ENCODE measurements at regions not wholly inside any gene's neighbourhood (a gene's known extent, or its start where the extent isn't known, plus 50 kb on each side); places are given as distances from the start of the nearest gene placed in this dataset.

- H3K36me3 ChIP-seq (ENCODE audit: control insufficient read depth, insufficient read depth, low read length), result no peaks in the 10 kb centered on the region
- WGBS (ENCODE audit: insufficient coverage, insufficient read length), result no CpG with 5 or more reads among the region's 3 CpGs
- DNase-seq (ENCODE audit: low read depth, low spot score), result no peak
Measured at GRCh38 chr12:24054416-24054815, 104.9 kb upstream of the SOX5 start.

GRCh38 chr12:24049728-24050127 lies 100.3 kb upstream of the SOX5 start:
- H3K4me1 ChIP-seq (ENCODE audit: control insufficient read depth, insufficient read depth, low read length), result no peaks in the 10 kb centered on the region
- no peak overlapping the region for H3K27ac ChIP-seq (ENCODE audit: low read length)
- H3K4me3 ChIP-seq (ENCODE audit: low read length), result no peak overlapping the region
- no peak for DNase-seq (ENCODE audit: low read depth, low spot score)
- H3K9me3 ChIP-seq (ENCODE audit: control insufficient read depth, insufficient read depth, low read length), result no peaks in the 10 kb centered on the region
- H3K27me3 ChIP-seq (ENCODE audit: control insufficient read depth, insufficient read depth, low read length), result no peaks in the 10 kb centered on the region
- H3K36me3 ChIP-seq (ENCODE audit: control insufficient read depth, insufficient read depth, low read length), result no peaks in the 10 kb centered on the region
- WGBS (ENCODE audit: insufficient coverage, insufficient read length), result no CpG with 5 or more reads among the region's 3 CpGs

More at GRCh38 chr12:24054416-24054815, 104.9 kb upstream of the SOX5 start:
- Histone ChIP-seq H3K4me1 (ENCODE audit: control insufficient read depth, insufficient read depth, low read length) (no peaks in the 10 kb centered on the region), H3K27me3 (ENCODE audit: control insufficient read depth, insufficient read depth, low read length) (no peaks in the 10 kb centered on the region), H3K9me3 (ENCODE audit: control insufficient read depth, insufficient read depth, low read length) (no peaks in the 10 kb centered on the region), H3K4me3 (ENCODE audit: low read length) (no peak overlapping the region), H3K27ac (ENCODE audit: low read length) (no peak overlapping the region)

GRCh38 chr12:24049101-24049500 lies 99.6 kb upstream of the SOX5 start:
- no peaks in the 10 kb centered on the region for H3K9me3 ChIP-seq (ENCODE audit: control insufficient read depth, insufficient read depth, low read length)
- no peak overlapping the region for H3K4me3 ChIP-seq (ENCODE audit: low read length)
- no peaks in the 10 kb centered on the region for H3K4me1 ChIP-seq (ENCODE audit: control insufficient read depth, insufficient read depth, low read length)
- DNase-seq (ENCODE audit: low read depth, low spot score), result no peak
- WGBS (ENCODE audit: insufficient coverage, insufficient read length), result no CpG with 5 or more reads among the region's 3 CpGs
- no peaks in the 10 kb centered on the region for H3K36me3 ChIP-seq (ENCODE audit: control insufficient read depth, insufficient read depth, low read length)
- H3K27me3 ChIP-seq (ENCODE audit: control insufficient read depth, insufficient read depth, low read length), result no peaks in the 10 kb centered on the region
- no peak overlapping the region for H3K27ac ChIP-seq (ENCODE audit: low read length)

- Histone ChIP-seq H3K36me3 (ENCODE audit: control insufficient read depth, insufficient read depth, low read length) (no peaks in the 10 kb centered on the region), H3K9me3 (ENCODE audit: control insufficient read depth, insufficient read depth, low read length) (no peaks in the 10 kb centered on the region), H3K27me3 (ENCODE audit: control insufficient read depth, insufficient read depth, low read length) (no peaks in the 10 kb centered on the region), H3K4me1 (ENCODE audit: control insufficient read depth, insufficient read depth, low read length) (no peaks in the 10 kb centered on the region), H3K4me3 (ENCODE audit: low read length) (no peak overlapping the region), H3K27ac (ENCODE audit: low read length) (no peak overlapping the region)
- no peak for DNase-seq (ENCODE audit: low read depth, low spot score)
- WGBS (ENCODE audit: insufficient coverage, insufficient read length), result no CpG with 5 or more reads among the region's 4 CpGs
Measured at GRCh38 chr12:24048446-24048845, 99.0 kb upstream of the SOX5 start.

GRCh38 chr12:24047326-24047725 lies 97.9 kb upstream of the SOX5 start:
- Histone ChIP-seq H3K27ac (ENCODE audit: low read length) (no peak overlapping the region), H3K9me3 (ENCODE audit: control insufficient read depth, insufficient read depth, low read length) (no peaks in the 10 kb centered on the region), H3K4me3 (ENCODE audit: low read length) (no peak overlapping the region), H3K4me1 (ENCODE audit: control insufficient read depth, insufficient read depth, low read length) (no peaks in the 10 kb centered on the region), H3K27me3 (ENCODE audit: control insufficient read depth, insufficient read depth, low read length) (no peaks in the 10 kb centered on the region), H3K36me3 (ENCODE audit: control insufficient read depth, insufficient read depth, low read length) (no peaks in the 10 kb centered on the region)
- no CpG with 5 or more reads among the region's 4 CpGs for WGBS (ENCODE audit: insufficient coverage, insufficient read length)
- no peak for DNase-seq (ENCODE audit: low read depth, low spot score)

GRCh38 chr12:24045816-24046257 lies 96.4 kb upstream of the SOX5 start:
- no CpG with 5 or more reads among the region's 5 CpGs for WGBS (ENCODE audit: insufficient coverage, insufficient read length)
- no peak overlapping the region for H3K27ac ChIP-seq (ENCODE audit: low read length)
- H3K36me3 ChIP-seq (ENCODE audit: control insufficient read depth, insufficient read depth, low read length), result no peaks in the 10 kb centered on the region
- DNase-seq (ENCODE audit: low read depth, low spot score), result no peak
- H3K4me3 ChIP-seq (ENCODE audit: low read length), result no peak overlapping the region
- no peaks in the 10 kb centered on the region for H3K27me3 ChIP-seq (ENCODE audit: control insufficient read depth, insufficient read depth, low read length)
- no peaks in the 10 kb centered on the region for H3K4me1 ChIP-seq (ENCODE audit: control insufficient read depth, insufficient read depth, low read length)
- no peaks in the 10 kb centered on the region for H3K9me3 ChIP-seq (ENCODE audit: control insufficient read depth, insufficient read depth, low read length)

- WGBS (ENCODE audit: insufficient coverage, insufficient read length), result no CpG with 5 or more reads among the region's 5 CpGs
- no peak for DNase-seq (ENCODE audit: low read depth, low spot score)
- Histone ChIP-seq H3K36me3 (ENCODE audit: control insufficient read depth, insufficient read depth, low read length) (no peaks in the 10 kb centered on the region), H3K27me3 (ENCODE audit: control insufficient read depth, insufficient read depth, low read length) (no peaks in the 10 kb centered on the region), H3K4me1 (ENCODE audit: control insufficient read depth, insufficient read depth, low read length) (no peaks in the 10 kb centered on the region), H3K9me3 (ENCODE audit: control insufficient read depth, insufficient read depth, low read length) (no peaks in the 10 kb centered on the region), H3K4me3 (ENCODE audit: low read length) (no peak overlapping the region), H3K27ac (ENCODE audit: low read length) (no peak overlapping the region)
Measured at GRCh38 chr12:24044941-24045703, 95.7 kb upstream of the SOX5 start.

GRCh38 chr12:24042651-24043050 lies 93.2 kb upstream of the SOX5 start:
- Histone ChIP-seq H3K27me3 (ENCODE audit: control insufficient read depth, insufficient read depth, low read length) (no peaks in the 10 kb centered on the region), H3K27ac (ENCODE audit: low read length) (no peak overlapping the region), H3K9me3 (ENCODE audit: control insufficient read depth, insufficient read depth, low read length) (no peaks in the 10 kb centered on the region), H3K4me3 (ENCODE audit: low read length) (no peak overlapping the region), H3K4me1 (ENCODE audit: control insufficient read depth, insufficient read depth, low read length) (no peaks in the 10 kb centered on the region), H3K36me3 (ENCODE audit: control insufficient read depth, insufficient read depth, low read length) (no peaks in the 10 kb centered on the region)
- no peak for DNase-seq (ENCODE audit: low read depth, low spot score)

GRCh38 chr12:24039113-24039525 lies 89.6 kb upstream of the SOX5 start:
- Histone ChIP-seq H3K4me3 (ENCODE audit: low read length) (no peak overlapping the region), H3K4me1 (ENCODE audit: control insufficient read depth, insufficient read depth, low read length) (no peaks in the 10 kb centered on the region), H3K36me3 (ENCODE audit: control insufficient read depth, insufficient read depth, low read length) (no peaks in the 10 kb centered on the region), H3K27me3 (ENCODE audit: control insufficient read depth, insufficient read depth, low read length) (no peaks in the 10 kb centered on the region), H3K9me3 (ENCODE audit: control insufficient read depth, insufficient read depth, low read length) (no peaks in the 10 kb centered on the region), H3K27ac (ENCODE audit: low read length) (no peak overlapping the region)
- WGBS (ENCODE audit: insufficient coverage, insufficient read length), result no CpG with 5 or more reads among the region's 1 CpG
- DNase-seq (ENCODE audit: low read depth, low spot score), result no peak

- WGBS (ENCODE audit: insufficient coverage, insufficient read length), result no CpG with 5 or more reads among the region's 6 CpGs
- H3K27me3 ChIP-seq (ENCODE audit: control insufficient read depth, insufficient read depth, low read length), result no peaks in the 10 kb centered on the region
- no peak overlapping the region for H3K27ac ChIP-seq (ENCODE audit: low read length)
- no peaks in the 10 kb centered on the region for H3K36me3 ChIP-seq (ENCODE audit: control insufficient read depth, insufficient read depth, low read length)
- DNase-seq (ENCODE audit: low read depth, low spot score), result no peak
- H3K4me3 ChIP-seq (ENCODE audit: low read length), result no peak overlapping the region
- no peaks in the 10 kb centered on the region for H3K9me3 ChIP-seq (ENCODE audit: control insufficient read depth, insufficient read depth, low read length)
- H3K4me1 ChIP-seq (ENCODE audit: control insufficient read depth, insufficient read depth, low read length), result no peaks in the 10 kb centered on the region
Measured at GRCh38 chr12:24038211-24038997, 88.9 kb upstream of the SOX5 start.
